Gastrocnemius medialis (tissue), 4 donors: ENCODE measurements at regions not wholly inside any gene's neighbourhood (a gene's known extent, or its start where the extent isn't known, plus 50 kb on each side); places are given as distances from the start of the nearest gene placed in this dataset.
A peak's percentile ranks its signal among the peaks of the same experiment; 100 is the strongest.
"Not testable (repeated sequence)": the region's sequence is repeated elsewhere in the genome, so short reads cannot be mapped to it uniquely, and the experiment has no call there.

Source experiments
- ATAC-seq, 2 donors: fragments of 150-250 bp; one replicate each; pipeline ENCODE4 v1.9.1; 2016
- DNase-seq, 2 donors: peaks; one replicate each; pipeline ENCODE4 v3.0.0-alpha.2; 2019
- H3K27ac ChIP-seq, 4 donors: fragments of 200-600 bp; sonication (generic); 1 replicate in 1 of 4; 2 replicates in 3 of 4; pipeline ENCODE4 v1.5.1; 2016 to 2018; ENCODE audit warnings: mild to moderate bottlenecking in 2 of 4, moderate library complexity in 1 of 4
- H3K27me3 ChIP-seq, 3 donors: fragments of 200-600 bp; sonication (generic) in 2 of 3; 1 replicate in 1 of 3; 2 replicates in 2 of 3; pipeline versions ENCODE4 v1.5.1 to v1.6.0; 2016 to 2019; ENCODE audit warnings: mild to moderate bottlenecking in 1 of 3, moderate library complexity in 1 of 3
- H3K36me3 ChIP-seq, 2 donors: fragments of 200-600 bp; sonication (generic) in 1 of 2; one replicate each; pipeline ENCODE4 v1.5.1; 2017 to 2018
- H3K4me1 ChIP-seq, 2 donors: fragments of 200-600 bp; sonication (generic) in 1 of 2; one replicate each; pipeline ENCODE4 v1.5.1; 2016 to 2017; ENCODE audit warnings: mild to moderate bottlenecking in 2 of 2
- H3K4me3 ChIP-seq, 4 donors: fragments of 200-600 bp; sonication (generic) in 3 of 4; 1 replicate in 1 of 4; 2 replicates in 3 of 4; pipeline ENCODE4 v1.5.1; 2016 to 2019; ENCODE audit warnings: mild to moderate bottlenecking in 2 of 4
- H3K9me3 ChIP-seq, 3 donors: fragments of 200-600 bp; sonication (generic) in 2 of 3; 1 replicate in 1 of 3; 2 replicates in 2 of 3; pipeline ENCODE4 v1.5.1; 2016 to 2019
- CTCF ChIP-seq, 5 experiments: fragments of 450-650 bp in 3 of 5; fragments of 200-600 bp in 2 of 5; sonication (generic) in 2 of 5; IDR thresholded peaks in 4 of 5; conservative IDR thresholded peaks in 1 of 5; 1 replicate in 4 of 5; 2 replicates in 1 of 5; pipeline ENCODE4 v1.5.1; 2016 to 2019; ENCODE audit warnings: antibody characterized with exemption in 5 of 5, mild to moderate bottlenecking in 3 of 5, moderate library complexity in 3 of 5
- POLR2A ChIP-seq, 2 donors: fragments of 450-650 bp; IDR thresholded peaks; one replicate each; pipeline ENCODE4 v1.6.1; 2017; ENCODE audit warnings: antibody characterized with exemption in 2 of 2, mild to moderate bottlenecking in 2 of 2, moderate library complexity in 2 of 2
- in situ Hi-C, 4 donors: fragments of 200-750 bp; cut with MboI; loops; one replicate each; pipeline versions ENCODE4 v1.15.0 to v1.8.0; 2017; ENCODE audit warnings: low sequenced_read_pairs in 4 of 4
- intact Hi-C: fragments of 100-400 bp; cut with DNase I; formaldehyde crosslinking; loops from one replicate; pipeline ENCODE4 v1.15.1; 2023; ENCODE audit warnings: low total_unique reads

- ATAC-seq (no peak), DNase-seq (no peak)
- in situ Hi-C loops, result no loop called here
These were observed 68.0 kb upstream of the FBXO33 start for GRCh38 chr14:39500253-39500652.

GRCh38 chr14:39499514-39499913 lies 67.3 kb upstream of the FBXO33 start:
- intact Hi-C loops, result no loop called here
- Histone ChIP-seq H3K27ac (no peak overlapping the region), H3K36me3 (no peaks in the 10 kb centered on the region), H3K4me1 (no peaks in the 10 kb centered on the region), H3K27me3 (no peaks in the 10 kb centered on the region), H3K4me3 (no peak overlapping the region), H3K9me3 (no peaks in the 10 kb centered on the region)
- DNase-seq, result no peak
- in situ Hi-C loops, result no loop called here
- ATAC-seq, result no peak
- no peak for TF ChIP-seq CTCF (IDR thresholded peaks at IDR 0.05 in 4 of 5, conservative IDR thresholded peaks at IDR 0.05 in 1 of 5)
- no peak for TF ChIP-seq POLR2A (IDR thresholded peaks at IDR 0.05)

More at GRCh38 chr14:39500253-39500652, 68.0 kb upstream of the FBXO33 start:
- Histone ChIP-seq H3K4me1 (no peaks in the 10 kb centered on the region), H3K36me3 (no peaks in the 10 kb centered on the region), H3K27me3 (no peaks in the 10 kb centered on the region), H3K4me3 (no peak overlapping the region), H3K9me3 (no peaks in the 10 kb centered on the region), H3K27ac (no peak overlapping the region)
- intact Hi-C loops, result no loop called here
- TF ChIP-seq POLR2A (IDR thresholded peaks at IDR 0.05), result no peak
- no peak for TF ChIP-seq CTCF (IDR thresholded peaks at IDR 0.05 in 4 of 5, conservative IDR thresholded peaks at IDR 0.05 in 1 of 5)

GRCh38 chr14:39497677-39498076 lies 65.4 kb upstream of the FBXO33 start:
- H3K36me3 ChIP-seq, DNase-seq, H3K4me3 ChIP-seq, H3K27ac ChIP-seq, in situ Hi-C loops, H3K9me3 ChIP-seq, H3K4me1 ChIP-seq, intact Hi-C loops, H3K27me3 ChIP-seq, ATAC-seq: not testable (repeated sequence)

- ATAC-seq, result no peak
- Histone ChIP-seq H3K9me3 (no peaks in the 10 kb centered on the region), H3K4me3 (no peak overlapping the region), H3K27ac (no peak overlapping the region), H3K4me1 (peaks cover 10 to 13% of the 10 kb centered on the region in 2 donors), H3K36me3 (no peaks in the 10 kb centered on the region), H3K27me3 (no peaks in the 10 kb centered on the region)
- in situ Hi-C loops (no loop called here), intact Hi-C loops (no loop called here)
- no peak for DNase-seq
- TF ChIP-seq POLR2A (IDR thresholded peaks at IDR 0.05) (no peak), CTCF (IDR thresholded peaks at IDR 0.05 in 4 of 5, conservative IDR thresholded peaks at IDR 0.05 in 1 of 5) (no peak)
These were observed 60.0 kb upstream of the FBXO33 start for GRCh38 chr14:39492267-39492666.

- Histone ChIP-seq H3K4me1 (peaks cover 10 to 13% of the 10 kb centered on the region in 2 donors), H3K4me3 (no peak overlapping the region), H3K27me3 (no peaks in the 10 kb centered on the region), H3K36me3 (no peaks in the 10 kb centered on the region), H3K27ac (no peak overlapping the region), H3K9me3 (no peaks in the 10 kb centered on the region)
- TF ChIP-seq POLR2A (IDR thresholded peaks at IDR 0.05) (no peak), CTCF (IDR thresholded peaks at IDR 0.05 in 4 of 5, conservative IDR thresholded peaks at IDR 0.05 in 1 of 5) (peak; percentile 16 to 66 (median 40))
- DNase-seq (no peak), ATAC-seq (no peak)
- in situ Hi-C loops, result no loop called here
- intact Hi-C loops, result no loop called here
These were observed 58.9 kb upstream of the FBXO33 start for GRCh38 chr14:39491134-39491571.
